ENCODE measurements at regions not wholly inside any gene's neighbourhood (a gene's known extent, or its start where the extent isn't known, plus 50 kb on each side); places are given as distances from the start of the nearest gene placed in this dataset.

DNA sequence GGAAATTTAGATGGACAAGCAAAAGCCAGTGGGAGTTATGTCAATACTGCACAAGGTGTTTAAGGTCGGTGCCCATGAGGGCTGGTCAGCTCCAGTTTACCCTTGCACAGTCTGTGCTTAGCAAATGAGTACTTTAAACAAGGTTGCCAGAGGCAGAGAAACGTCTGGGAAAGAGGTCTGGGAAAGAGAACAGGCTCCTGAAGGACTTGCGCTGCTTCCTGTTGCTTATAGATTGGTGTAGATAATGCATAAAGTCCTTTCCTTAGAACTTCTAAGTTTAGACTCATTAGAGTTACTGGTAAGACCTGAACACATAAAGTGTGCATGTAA is 162.6 kb upstream of the P2RY1 start:
- intact Hi-C loops (cut with micrococcal nuclease) = no loop called here
- peaks cover 16% of the 10 kb centered on the region for H3K4me1 ChIP-seq
- peak overlapping the region; percentile 33 for H3K27ac ChIP-seq (replicated peaks)
- H3K9me3 ChIP-seq (replicated peaks) = no peaks in the 10 kb centered on the region
- no peaks in the 10 kb centered on the region for H3K27me3 ChIP-seq (ENCODE audit: low read depth)
- H3K36me3 ChIP-seq = no peaks in the 10 kb centered on the region
- no peak overlapping the region for H3K4me3 ChIP-seq
- no peak for DNase-seq
- TF ChIP-seq, protein P1, sequence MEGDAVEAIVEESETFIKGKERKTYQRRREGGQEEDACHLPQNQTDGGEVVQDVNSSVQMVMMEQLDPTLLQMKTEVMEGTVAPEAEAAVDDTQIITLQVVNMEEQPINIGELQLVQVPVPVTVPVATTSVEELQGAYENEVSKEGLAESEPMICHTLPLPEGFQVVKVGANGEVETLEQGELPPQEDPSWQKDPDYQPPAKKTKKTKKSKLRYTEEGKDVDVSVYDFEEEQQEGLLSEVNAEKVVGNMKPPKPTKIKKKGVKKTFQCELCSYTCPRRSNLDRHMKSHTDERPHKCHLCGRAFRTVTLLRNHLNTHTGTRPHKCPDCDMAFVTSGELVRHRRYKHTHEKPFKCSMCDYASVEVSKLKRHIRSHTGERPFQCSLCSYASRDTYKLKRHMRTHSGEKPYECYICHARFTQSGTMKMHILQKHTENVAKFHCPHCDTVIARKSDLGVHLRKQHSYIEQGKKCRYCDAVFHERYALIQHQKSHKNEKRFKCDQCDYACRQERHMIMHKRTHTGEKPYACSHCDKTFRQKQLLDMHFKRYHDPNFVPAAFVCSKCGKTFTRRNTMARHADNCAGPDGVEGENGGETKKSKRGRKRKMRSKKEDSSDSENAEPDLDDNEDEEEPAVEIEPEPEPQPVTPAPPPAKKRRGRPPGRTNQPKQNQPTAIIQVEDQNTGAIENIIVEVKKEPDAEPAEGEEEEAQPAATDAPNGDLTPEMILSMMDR (IDR thresholded peaks at IDR 0.05; ENCODE audit: borderline replicate concordance) = no peak

DNA sequence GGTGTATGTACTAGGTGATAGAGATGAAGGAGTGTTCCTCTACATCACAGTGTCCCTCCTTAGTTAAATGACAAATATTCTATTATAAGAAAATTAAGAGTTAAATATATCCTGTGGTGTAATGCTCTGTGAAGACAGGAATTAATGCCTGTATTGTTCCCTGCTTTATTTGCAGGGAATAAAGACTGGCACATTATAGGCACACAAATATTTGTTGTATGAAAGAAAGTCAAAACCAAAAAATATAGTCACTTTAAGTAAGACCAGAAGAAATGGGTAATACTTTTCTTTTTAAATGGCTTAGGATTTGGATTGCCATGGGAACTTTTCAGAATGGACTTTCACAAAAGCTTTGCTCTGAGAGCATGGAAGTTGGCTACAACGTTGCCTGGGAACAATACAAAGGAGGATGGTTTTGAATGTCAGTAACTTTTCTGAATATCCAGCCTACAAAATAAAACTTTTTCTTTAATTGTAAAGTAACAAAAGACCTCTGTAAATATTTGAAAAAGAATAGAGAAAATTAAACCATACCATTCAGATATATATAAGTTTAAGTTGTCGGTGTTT is 158.0 kb upstream of the P2RY1 start:
- DNase-seq = no peak
- TF ChIP-seq, protein P1 (IDR thresholded peaks at IDR 0.05; ENCODE audit: borderline replicate concordance) = no peak
- Histone ChIP-seq H3K27me3 (ENCODE audit: low read depth) (no peaks in the 10 kb centered on the region), H3K4me3 (no peak overlapping the region), H3K36me3 (no peaks in the 10 kb centered on the region), H3K9me3 (replicated peaks) (no peaks in the 10 kb centered on the region), H3K4me1 (peaks cover 9% of the 10 kb centered on the region), H3K27ac (replicated peaks) (no peak overlapping the region)
- intact Hi-C loops (cut with micrococcal nuclease) = no loop called here

DNA sequence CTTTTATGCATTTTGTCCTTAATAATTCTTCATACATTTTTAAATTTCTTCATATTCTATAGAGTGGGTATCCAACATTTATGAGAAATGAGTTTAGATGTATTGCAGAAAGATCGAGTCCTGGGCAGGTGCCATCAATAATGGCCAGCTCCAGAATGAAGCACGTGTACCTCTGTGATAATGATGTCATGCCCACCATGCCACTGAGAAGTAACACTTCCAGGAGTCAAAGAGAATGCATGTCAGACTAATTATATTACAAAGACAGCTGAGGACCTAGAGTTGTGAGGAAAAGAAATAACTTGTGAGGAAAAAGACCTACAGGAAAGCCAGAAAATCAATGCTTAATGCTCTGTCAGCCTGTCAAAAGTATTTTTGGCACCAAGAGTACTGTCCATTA is 157.4 kb upstream of the P2RY1 start:
- Histone ChIP-seq H3K4me1 (peaks cover 3% of the 10 kb centered on the region), H3K4me3 (no peak overlapping the region), H3K9me3 (replicated peaks) (no peaks in the 10 kb centered on the region), H3K27ac (replicated peaks) (no peak overlapping the region), H3K36me3 (no peaks in the 10 kb centered on the region), H3K27me3 (ENCODE audit: low read depth) (no peaks in the 10 kb centered on the region)
- TF ChIP-seq, protein P1 (IDR thresholded peaks at IDR 0.05; ENCODE audit: borderline replicate concordance) = no peak
- intact Hi-C loops (cut with micrococcal nuclease) = no loop called here
- DNase-seq = no peak

DNA sequence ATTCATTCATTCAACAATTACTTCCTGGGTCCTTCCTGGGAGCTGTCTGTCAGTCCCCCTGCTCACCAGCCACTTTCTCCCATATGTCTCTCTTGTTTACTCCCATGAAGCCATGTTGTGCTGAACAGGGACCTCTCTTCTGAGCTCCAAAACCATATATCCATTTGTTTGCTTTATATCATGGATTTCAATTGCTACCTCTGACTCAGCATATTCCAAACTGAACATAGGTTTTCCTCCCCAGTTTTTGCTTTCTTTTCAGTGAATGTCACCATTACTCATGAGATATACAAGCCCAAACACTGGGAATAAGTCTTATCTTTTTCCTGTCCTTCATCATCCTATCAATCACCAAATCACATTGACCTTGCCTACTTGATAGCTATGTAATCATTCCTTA is 152.5 kb upstream of the P2RY1 start:
- H3K4me1 ChIP-seq = no peaks in the 10 kb centered on the region
- TF ChIP-seq, protein P1 (IDR thresholded peaks at IDR 0.05; ENCODE audit: borderline replicate concordance) = no peak
- H3K9me3 ChIP-seq (replicated peaks) = no peaks in the 10 kb centered on the region
- intact Hi-C loops (cut with micrococcal nuclease) = no loop called here
- H3K27ac ChIP-seq (replicated peaks) = no peak overlapping the region
- H3K4me3 ChIP-seq = no peak overlapping the region
- H3K36me3 ChIP-seq = no peaks in the 10 kb centered on the region
- DNase-seq = no peak
- no peaks in the 10 kb centered on the region for H3K27me3 ChIP-seq (ENCODE audit: low read depth)

DNA sequence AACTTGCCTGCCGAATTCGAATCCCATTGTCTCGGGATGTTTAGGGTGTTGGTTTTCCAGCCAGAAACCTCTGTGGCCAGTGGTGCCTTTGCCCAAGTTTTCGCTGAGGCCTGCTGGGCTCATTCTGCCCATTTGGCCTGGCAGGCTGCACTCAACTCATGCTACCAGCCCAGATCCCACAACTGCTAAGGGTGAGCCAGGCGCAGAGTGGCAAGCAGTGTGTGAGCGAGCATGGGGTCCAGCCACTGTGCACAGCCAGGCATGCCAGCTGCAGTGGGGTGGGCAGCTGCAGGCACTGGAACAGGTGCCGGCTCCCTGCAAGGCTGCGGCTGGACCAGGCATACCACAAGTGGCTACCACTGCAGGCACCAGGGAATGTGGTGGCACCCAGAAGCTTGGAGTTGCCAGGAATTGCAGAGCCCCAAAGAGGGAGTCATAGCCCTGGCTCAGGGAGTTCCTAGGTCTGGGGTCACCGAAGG is 151.4 kb upstream of the P2RY1 start:
- no peak overlapping the region for H3K4me3 ChIP-seq
- DNase-seq = no peak
- H3K27ac ChIP-seq (replicated peaks) = no peak overlapping the region
- intact Hi-C loops (cut with micrococcal nuclease) = no loop called here
- no peaks in the 10 kb centered on the region for H3K4me1 ChIP-seq
- H3K27me3 ChIP-seq (ENCODE audit: low read depth) = no peaks in the 10 kb centered on the region
- no peaks in the 10 kb centered on the region for H3K9me3 ChIP-seq (replicated peaks)
- no peaks in the 10 kb centered on the region for H3K36me3 ChIP-seq
- TF ChIP-seq, protein P1 (IDR thresholded peaks at IDR 0.05; ENCODE audit: borderline replicate concordance) = no peak

All from left ventricle myocardium inferior (tissue), 1 donor.